ENCODE measurements at regions not wholly inside any gene's neighbourhood (a gene's known extent, or its start where the extent isn't known, plus 50 kb on each side); places are given as distances from the start of the nearest gene placed in this dataset.

- TF ChIP-seq CTCF (IDR thresholded peaks at IDR 0.05; ENCODE audit: borderline replicate concordance, extremely low read depth, low read length, poor library complexity, severe bottlenecking) (no peak), EZH2 (IDR thresholded peaks at IDR 0.05; ENCODE audit: borderline replicate concordance, low read depth, low read length, severe bottlenecking) (no peak)
These were observed 1035.9 kb upstream of the AUTS2 start for GRCh38 chr7:68562323-68562899.

All from DND-41 (cell line).